Loucy (cell line): ENCODE measurements at regions not wholly inside any gene's neighbourhood (a gene's known extent, or its start where the extent isn't known, plus 50 kb on each side); places are given as distances from the start of the nearest gene placed in this dataset.
A peak's percentile ranks its signal among the peaks of the same experiment; 100 is the strongest.

Source experiments
- H2AFZ ChIP-seq: fragments of 200-600 bp; sonication (generic); 2 replicates; pipeline ENCODE4 v1.6.0; 2016; ENCODE audit warnings: antibody characterized with exemption, mild to moderate bottlenecking, low read length, moderate library complexity
- H3F3A ChIP-seq: fragments of 200-600 bp; 2 replicates; pipeline ENCODE4 v1.6.0; 2016; ENCODE audit warnings: antibody characterized with exemption, low read depth, mild to moderate bottlenecking
- H3K27me3 ChIP-seq: fragments of 200-600 bp; sonication (generic); 2 replicates; pipeline ENCODE4 v1.6.1; 2014; ENCODE audit warnings: low read length, mild to moderate bottlenecking; ENCODE audit not compliant: insufficient read depth, poor library complexity, severe bottlenecking
- H3K36me3 ChIP-seq: fragments of 200-600 bp; sonication (generic); 2 replicates; pipeline ENCODE4 v1.6.1; 2016; ENCODE audit warnings: low read length; ENCODE audit not compliant: insufficient read depth
- H3K4me1 ChIP-seq: fragments of 200-600 bp; sonication (generic); 2 replicates; pipeline ENCODE4 v1.5.1; 2014; ENCODE audit warnings: low read length, mild to moderate bottlenecking; ENCODE audit not compliant: insufficient read depth, poor library complexity, severe bottlenecking
- H3K4me2 ChIP-seq: fragments of 200-600 bp; sonication (generic); 2 replicates; pipeline ENCODE4 v1.6.0; 2014; ENCODE audit warnings: antibody characterized with exemption, low read length, low read depth, mild to moderate bottlenecking; ENCODE audit not compliant: poor library complexity, severe bottlenecking
- H3K4me3 ChIP-seq: fragments of 200-600 bp; sonication (generic); 2 replicates; pipeline ENCODE4 v1.5.1; 2014; ENCODE audit warnings: low read length, mild to moderate bottlenecking, mixed read lengths; ENCODE audit not compliant: poor library complexity, severe bottlenecking
- H3K79me2 ChIP-seq: fragments of 200-600 bp; sonication (generic); 2 replicates; pipeline ENCODE4 v1.6.1; 2014; ENCODE audit warnings: low read length; ENCODE audit not compliant: insufficient read depth
- H3K9ac ChIP-seq: fragments of 200-600 bp; sonication (generic); 2 replicates; pipeline ENCODE4 v1.6.0; 2014; ENCODE audit warnings: mild to moderate bottlenecking, low read depth, low read length, moderate library complexity; ENCODE audit not compliant: poor library complexity, severe bottlenecking
- H3K9me2 ChIP-seq: fragments of 200-600 bp; sonication (generic); replicated peaks from 2 replicates; pipeline ENCODE4 v1.6.1; 2016; ENCODE audit warnings: low read depth, low read length, mixed read lengths
- H3K9me3 ChIP-seq: fragments of 200-600 bp; sonication (generic); 2 replicates; pipeline ENCODE4 v1.6.1; 2014; ENCODE audit warnings: mild to moderate bottlenecking, antibody characterized with exemption, low read length, low read depth; ENCODE audit not compliant: insufficient read depth
- H4K20me1 ChIP-seq: fragments of 200-600 bp; sonication (generic); 2 replicates; pipeline ENCODE4 v1.6.0; 2014; ENCODE audit warnings: antibody characterized with exemption, low read length, mild to moderate bottlenecking; ENCODE audit not compliant: insufficient read depth, poor library complexity, severe bottlenecking
- CTCF ChIP-seq: fragments of 200-600 bp; sonication (generic); conservative IDR thresholded peaks from 2 replicates; pipeline ENCODE4 v1.5.1; 2014; ENCODE audit warnings: mild to moderate bottlenecking, antibody characterized with exemption, low read length
- EZH2phosphoT487 ChIP-seq: fragments of 200-600 bp; IDR thresholded peaks from 2 replicates; pipeline ENCODE4 v1.6.1; 2018; ENCODE audit warnings: antibody characterized with exemption, mild to moderate bottlenecking, moderate library complexity, borderline replicate concordance

- H3K36me3 ChIP-seq = no peaks in the 10 kb centered on the region
- no peak overlapping the region for H2AFZ ChIP-seq
- H3K79me2 ChIP-seq = no peaks in the 10 kb centered on the region
- H3K9me2 ChIP-seq = no peaks in the 10 kb centered on the region
- H3K4me2 ChIP-seq = no peak overlapping the region
- H3K9ac ChIP-seq = no peak overlapping the region
- H3K4me3 ChIP-seq = no peak overlapping the region
- no peaks in the 10 kb centered on the region for H3F3A ChIP-seq
- no peak for TF ChIP-seq EZH2phosphoT487
- H4K20me1 ChIP-seq = no peaks in the 10 kb centered on the region
- H3K4me1 ChIP-seq = peaks cover 19% of the 10 kb centered on the region
- H3K27me3 ChIP-seq = no peaks in the 10 kb centered on the region
- no peaks in the 10 kb centered on the region; the same call in 1 of the 2 replicates for H3K9me3 ChIP-seq
Measured at GRCh38 chr5:68529581-68529980, 314.0 kb downstream of the PIK3R1 start.

DNA sequence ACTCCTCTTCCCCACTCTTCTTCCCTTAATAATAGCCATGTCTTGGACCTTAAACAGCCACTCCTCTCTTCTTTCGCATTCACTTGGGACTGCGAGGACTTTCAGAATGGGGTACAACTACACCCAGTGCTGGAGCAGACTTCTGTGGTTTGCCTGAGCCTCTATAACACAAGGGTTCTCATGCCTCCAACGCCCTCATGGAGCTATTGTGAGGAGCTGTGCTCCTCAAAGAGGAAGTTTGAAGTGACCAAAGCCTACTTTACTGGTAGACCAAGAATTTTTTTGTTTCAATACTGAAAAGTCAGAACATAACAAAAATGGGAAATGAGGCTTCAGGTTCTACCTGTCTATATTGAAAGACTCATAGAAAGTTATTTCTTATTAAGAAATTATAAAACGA is 316.4 kb downstream of the PIK3R1 start:
- Histone ChIP-seq H3K4me3 (no peak overlapping the region), H3F3A (no peaks in the 10 kb centered on the region), H3K36me3 (no peaks in the 10 kb centered on the region), H3K4me2 (no peak overlapping the region), H2AFZ (no peak overlapping the region), H3K79me2 (no peaks in the 10 kb centered on the region), H3K9me3 (no peaks in the 10 kb centered on the region; the same call in 1 of the 2 replicates), H4K20me1 (no peaks in the 10 kb centered on the region), H3K9me2 (no peaks in the 10 kb centered on the region), H3K4me1 (peaks cover 29% of the 10 kb centered on the region), H3K27me3 (no peaks in the 10 kb centered on the region), H3K9ac (no peak overlapping the region)
- TF ChIP-seq EZH2phosphoT487 = no peak
- no peak for TF ChIP-seq CTCF

- Histone ChIP-seq H3K9ac (no peak overlapping the region), H3K9me3 (no peaks in the 10 kb centered on the region; the same call in 1 of the 2 replicates), H3K27me3 (no peaks in the 10 kb centered on the region), H3F3A (no peaks in the 10 kb centered on the region), H3K9me2 (no peaks in the 10 kb centered on the region), H3K36me3 (no peaks in the 10 kb centered on the region), H3K4me2 (peak overlapping the region; percentile 59), H4K20me1 (no peaks in the 10 kb centered on the region), H3K4me1 (peaks cover 29% of the 10 kb centered on the region), H3K4me3 (no peak overlapping the region), H2AFZ (no peak overlapping the region), H3K79me2 (no peaks in the 10 kb centered on the region)
- TF ChIP-seq EZH2phosphoT487 (no peak), CTCF (no peak)
Measured at GRCh38 chr5:68533051-68533450, 317.5 kb downstream of the PIK3R1 start.

GRCh38 chr5:68533571-68534084 is 318.1 kb downstream of the PIK3R1 start:
- H2AFZ ChIP-seq = no peak overlapping the region
- H3K79me2 ChIP-seq = no peaks in the 10 kb centered on the region

More at GRCh38 chr5:68533571-68534084, 318.1 kb downstream of the PIK3R1 start:
- Histone ChIP-seq H3K27me3 (no peaks in the 10 kb centered on the region), H3K4me1 (peaks cover 29% of the 10 kb centered on the region), H3K4me2 (peak overlapping the region; percentile 59), H3F3A (no peaks in the 10 kb centered on the region), H3K4me3 (peak overlapping the region; percentile 36), H3K9me3 (no peaks in the 10 kb centered on the region), H4K20me1 (no peaks in the 10 kb centered on the region), H3K9ac (peak overlapping the region; percentile 6), H3K36me3 (no peaks in the 10 kb centered on the region), H3K9me2 (no peaks in the 10 kb centered on the region)
- TF ChIP-seq EZH2phosphoT487 (no peak), CTCF (no peak)
